ENCODE measurements at regions not wholly inside any gene's neighbourhood (a gene's known extent, or its start where the extent isn't known, plus 50 kb on each side); places are given as distances from the start of the nearest gene placed in this dataset.

DNA sequence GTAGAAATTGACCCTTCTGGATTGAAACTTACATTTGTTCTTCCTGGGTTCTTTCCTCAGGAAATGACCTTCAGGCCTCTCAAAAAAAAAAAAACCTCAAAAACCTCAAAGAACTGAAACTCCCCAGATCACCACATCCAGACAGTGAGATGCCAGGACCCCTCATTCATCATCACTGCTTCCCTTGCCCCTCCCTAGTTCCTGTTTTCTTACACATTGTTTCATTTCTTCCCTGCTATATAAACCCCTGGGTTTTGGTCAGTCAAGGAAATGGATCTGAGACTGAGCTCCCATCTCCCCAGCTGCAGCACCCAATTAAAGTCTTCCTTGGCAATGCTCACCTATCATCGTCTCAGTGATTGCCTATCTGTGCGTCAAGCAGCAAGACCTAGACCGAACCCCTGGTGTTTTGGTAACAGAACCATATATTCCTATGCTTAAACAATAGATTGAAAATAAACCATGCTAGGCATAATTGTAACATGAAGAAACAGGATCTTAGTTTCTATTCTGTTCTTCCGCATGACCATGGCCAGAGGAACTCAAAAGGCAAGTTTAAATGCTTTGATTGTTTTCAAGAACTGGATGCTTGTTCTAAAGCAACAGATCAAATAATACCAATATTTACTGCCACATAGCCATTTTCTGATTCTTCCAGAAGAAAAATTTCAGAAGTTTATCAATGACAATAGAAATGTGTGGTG, 108.0 kb upstream of the MAX start:
- Histone ChIP-seq H3K79me2 (ENCODE audit: insufficient read depth, low read length) (no peaks in the 10 kb centered on the region), H4K20me1 (ENCODE audit: low read depth, low read length) (no peaks in the 10 kb centered on the region), H3F3A (ENCODE audit: insufficient read depth) (peaks cover 55% of the 10 kb centered on the region), H3K4me2 (ENCODE audit: low read depth, low read length, poor library complexity, severe bottlenecking) (peak overlapping the region; percentile 96), H3K27ac (ENCODE audit: low read depth, low read length) (peak overlapping the region; percentile 99), H3K9me2 (replicated peaks; ENCODE audit: insufficient read depth, low read length) (no peaks in the 10 kb centered on the region), H3K9ac (ENCODE audit: low read length) (peak overlapping the region; percentile 32), H3K4me3 (ENCODE audit: insufficient read depth, low read length, poor library complexity, severe bottlenecking) (peak overlapping the region; percentile 12), H3K27me3 (ENCODE audit: low read length) (no peaks in the 10 kb centered on the region), H3K9me3 (ENCODE audit: insufficient read depth, low read length) (no peaks in the 10 kb centered on the region), H2AFZ (ENCODE audit: low read depth, low read length, severe bottlenecking) (peak overlapping the region; percentile 23), H3K36me3 (ENCODE audit: low read length) (no peaks in the 10 kb centered on the region)
- TF ChIP-seq, protein P1, sequence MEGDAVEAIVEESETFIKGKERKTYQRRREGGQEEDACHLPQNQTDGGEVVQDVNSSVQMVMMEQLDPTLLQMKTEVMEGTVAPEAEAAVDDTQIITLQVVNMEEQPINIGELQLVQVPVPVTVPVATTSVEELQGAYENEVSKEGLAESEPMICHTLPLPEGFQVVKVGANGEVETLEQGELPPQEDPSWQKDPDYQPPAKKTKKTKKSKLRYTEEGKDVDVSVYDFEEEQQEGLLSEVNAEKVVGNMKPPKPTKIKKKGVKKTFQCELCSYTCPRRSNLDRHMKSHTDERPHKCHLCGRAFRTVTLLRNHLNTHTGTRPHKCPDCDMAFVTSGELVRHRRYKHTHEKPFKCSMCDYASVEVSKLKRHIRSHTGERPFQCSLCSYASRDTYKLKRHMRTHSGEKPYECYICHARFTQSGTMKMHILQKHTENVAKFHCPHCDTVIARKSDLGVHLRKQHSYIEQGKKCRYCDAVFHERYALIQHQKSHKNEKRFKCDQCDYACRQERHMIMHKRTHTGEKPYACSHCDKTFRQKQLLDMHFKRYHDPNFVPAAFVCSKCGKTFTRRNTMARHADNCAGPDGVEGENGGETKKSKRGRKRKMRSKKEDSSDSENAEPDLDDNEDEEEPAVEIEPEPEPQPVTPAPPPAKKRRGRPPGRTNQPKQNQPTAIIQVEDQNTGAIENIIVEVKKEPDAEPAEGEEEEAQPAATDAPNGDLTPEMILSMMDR (IDR thresholded peaks at IDR 0.05; ENCODE audit: insufficient read depth, low read length, poor library complexity, severe bottlenecking): no peak
- no peak for TF ChIP-seq EZH2phosphoT487 (conservative IDR thresholded peaks at IDR 0.05; ENCODE audit: low read length)

DNA sequence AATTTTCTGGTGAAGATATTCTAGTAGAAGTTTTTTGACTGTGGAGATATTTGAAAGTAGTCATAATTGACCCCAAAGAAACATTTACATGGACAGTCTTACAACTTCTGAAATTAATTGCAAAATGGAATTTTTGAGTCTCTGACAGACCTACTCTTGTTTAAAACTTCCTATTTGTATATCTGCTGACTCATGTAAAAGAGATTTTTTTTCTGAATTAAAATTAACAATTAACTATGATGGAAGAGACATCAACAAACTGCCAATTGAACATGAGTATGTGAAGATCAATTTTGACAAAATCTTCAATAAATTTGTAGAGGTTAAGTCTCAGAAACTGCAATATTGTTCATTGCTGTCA, 108.5 kb upstream of the MAX start:
- H3K27ac ChIP-seq (ENCODE audit: low read depth, low read length): peak overlapping the region; percentile 99
- no peaks in the 10 kb centered on the region for H3K9me2 ChIP-seq (replicated peaks; ENCODE audit: insufficient read depth, low read length)
- H4K20me1 ChIP-seq (ENCODE audit: low read depth, low read length): no peaks in the 10 kb centered on the region
- no peaks in the 10 kb centered on the region for H3K79me2 ChIP-seq (ENCODE audit: insufficient read depth, low read length)
- no peaks in the 10 kb centered on the region for H3K9me3 ChIP-seq (ENCODE audit: insufficient read depth, low read length)
- H2AFZ ChIP-seq (ENCODE audit: low read depth, low read length, severe bottlenecking): no peak overlapping the region
- no peak overlapping the region for H3K4me3 ChIP-seq (ENCODE audit: insufficient read depth, low read length, poor library complexity, severe bottlenecking)
- no peak overlapping the region for H3K9ac ChIP-seq (ENCODE audit: low read length)
- H3F3A ChIP-seq (ENCODE audit: insufficient read depth): peaks cover 51% of the 10 kb centered on the region
- no peak for TF ChIP-seq EZH2phosphoT487 (conservative IDR thresholded peaks at IDR 0.05; ENCODE audit: low read length)
- TF ChIP-seq, protein P1 (IDR thresholded peaks at IDR 0.05; ENCODE audit: insufficient read depth, low read length, poor library complexity, severe bottlenecking): no peak
- H3K27me3 ChIP-seq (ENCODE audit: low read length): no peaks in the 10 kb centered on the region
- H3K4me2 ChIP-seq (ENCODE audit: low read depth, low read length, poor library complexity, severe bottlenecking): peak overlapping the region; percentile 96
- H3K36me3 ChIP-seq (ENCODE audit: low read length): no peaks in the 10 kb centered on the region

DNA sequence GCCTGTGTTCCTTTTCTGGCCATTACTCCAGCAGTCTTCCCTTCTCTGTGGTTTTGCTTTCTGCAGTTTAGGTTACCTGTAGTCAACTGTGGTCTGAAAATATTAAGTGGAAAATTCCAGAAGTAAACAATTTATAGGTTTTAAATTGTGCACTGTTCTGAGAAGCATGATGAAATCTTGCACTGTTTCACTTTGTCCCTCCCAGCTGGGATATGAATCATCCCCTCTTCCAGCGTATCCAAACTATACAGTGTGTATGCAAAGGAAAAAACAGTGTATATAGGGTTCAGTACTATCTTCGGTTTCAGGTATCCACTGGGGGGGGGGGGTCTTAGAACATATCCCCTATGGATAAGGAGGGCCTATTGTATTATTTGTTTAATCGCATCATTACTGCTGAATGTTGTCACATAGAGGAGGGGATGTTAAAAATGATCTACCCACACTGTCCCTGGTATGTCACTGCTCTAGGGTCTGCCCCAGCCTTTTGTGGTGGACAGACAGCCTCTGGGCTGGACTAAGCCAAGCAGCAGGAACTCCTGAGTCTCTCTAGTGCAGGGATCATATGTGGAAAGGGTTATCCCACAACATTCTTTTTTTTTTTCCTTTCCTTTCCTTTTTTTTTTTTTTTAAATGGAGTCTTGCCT, 109.1 kb upstream of the MAX start:
- H4K20me1 ChIP-seq (ENCODE audit: low read depth, low read length): no peaks in the 10 kb centered on the region
- H2AFZ ChIP-seq (ENCODE audit: low read depth, low read length, severe bottlenecking): no peak overlapping the region
- H3K9ac ChIP-seq (ENCODE audit: low read length): no peak overlapping the region
- H3K27me3 ChIP-seq (ENCODE audit: low read length): no peaks in the 10 kb centered on the region
- peak overlapping the region; percentile 99 for H3K27ac ChIP-seq (ENCODE audit: low read depth, low read length)
- no peaks in the 10 kb centered on the region for H3K9me2 ChIP-seq (replicated peaks; ENCODE audit: insufficient read depth, low read length)
- no peaks in the 10 kb centered on the region for H3K79me2 ChIP-seq (ENCODE audit: insufficient read depth, low read length)
- no peaks in the 10 kb centered on the region for H3K9me3 ChIP-seq (ENCODE audit: insufficient read depth, low read length)
- peaks cover 45% of the 10 kb centered on the region for H3F3A ChIP-seq (ENCODE audit: insufficient read depth)
- H3K4me3 ChIP-seq (ENCODE audit: insufficient read depth, low read length, poor library complexity, severe bottlenecking): no peak overlapping the region
- H3K36me3 ChIP-seq (ENCODE audit: low read length): no peaks in the 10 kb centered on the region
- TF ChIP-seq, protein P1 (IDR thresholded peaks at IDR 0.05; ENCODE audit: insufficient read depth, low read length, poor library complexity, severe bottlenecking): no peak
- TF ChIP-seq EZH2phosphoT487 (conservative IDR thresholded peaks at IDR 0.05; ENCODE audit: low read length): no peak
- H3K4me2 ChIP-seq (ENCODE audit: low read depth, low read length, poor library complexity, severe bottlenecking): peak overlapping the region; percentile 96

All from SU-DHL-6 (cell line).